ENCODE measurements at regions not wholly inside any gene's neighbourhood (a gene's known extent, or its start where the extent isn't known, plus 50 kb on each side); places are given as distances from the start of the nearest gene placed in this dataset.

DNA sequence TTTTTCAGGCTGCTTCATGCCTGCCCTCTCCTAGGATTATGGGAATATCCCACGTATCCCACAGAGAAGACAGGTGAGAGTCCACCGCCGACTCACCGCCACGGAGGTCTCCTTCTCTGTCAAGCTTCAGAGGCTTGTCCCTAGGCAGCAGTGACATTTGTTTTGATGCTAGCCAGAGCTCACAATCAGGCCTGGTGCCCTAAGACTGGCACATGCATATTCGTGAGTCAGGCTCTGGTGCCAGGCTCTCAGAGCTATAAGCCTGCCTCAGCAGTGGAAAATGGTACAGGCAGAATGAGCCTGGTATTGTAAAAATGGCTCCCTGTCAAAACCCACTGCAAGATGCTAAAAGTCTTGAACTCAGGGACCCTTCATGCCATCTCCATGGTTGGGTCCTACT is 65.5 kb downstream of the RBMY1A1 start:
- intact Hi-C loops (cut with micrococcal nuclease) (no loop called here), dilution Hi-C loops (cut with MboI; ENCODE audit: extremely low pct_ligation_motif_present, low sequenced_read_pairs) (no loop called here)
- Histone ChIP-seq H3K4me3 (replicated peaks in 1 of 3; ENCODE audit: insufficient read depth in 1 of 3, low read depth in 1 of 3, low read length in 3 of 3) (no peak overlapping the region), H3K4me2 (ENCODE audit: insufficient read depth, low read length) (no peak overlapping the region), H3K9ac (replicated peaks; ENCODE audit: extremely low read depth, insufficient read depth, low read length) (no peak overlapping the region), H3K9me3 (replicated peaks; ENCODE audit: control insufficient read depth, insufficient read depth, low read length) (no peaks in the 10 kb centered on the region), H3K36me3 (ENCODE audit: control insufficient read depth in 2 of 2, extremely low read depth in 1 of 2, insufficient read depth in 2 of 2, low read length in 2 of 2) (no peaks in the 10 kb centered on the region), H3K4me1 (ENCODE audit: control insufficient read depth, extremely low read depth, insufficient read depth, low read length) (no peaks in the 10 kb centered on the region), H3K27me3 (ENCODE audit: control insufficient read depth in 2 of 2, insufficient read depth in 2 of 2, low read length in 2 of 2) (no peaks in the 10 kb centered on the region), H3K79me2 (ENCODE audit: control insufficient read depth, insufficient read depth, low read length) (no peaks in the 10 kb centered on the region), H2AFZ (ENCODE audit: low read depth, low read length) (no peak overlapping the region), H3K27ac (ENCODE audit: insufficient read depth, low read depth, low read length) (no peak overlapping the region), H4K20me1 (replicated peaks; ENCODE audit: control insufficient read depth, extremely low read depth, insufficient read depth, low read length) (no peaks in the 10 kb centered on the region), H3K9me1 (replicated peaks; ENCODE audit: control insufficient read depth, extremely low read depth, insufficient read depth, low read length) (no peaks in the 10 kb centered on the region)
- TF ChIP-seq FOS (IDR thresholded peaks at IDR 0.05; ENCODE audit: borderline replicate concordance, insufficient read depth, low read length), result no peak
- ChIA-PET POLR2A (no interaction called here), CTCF (no interaction called here)
- FAIRE-seq (no peak), DNase-seq (ENCODE audit: low read depth, low spot score) (no peak)
- BruUV-seq (replicated peaks), result no TSS peak

GRCh38 chrY:21601524-21601923 is 66.8 kb downstream of the RBMY1A1 start:
- BruUV-seq (replicated peaks), result no TSS peak
- no peak overlapping the region for H3K9ac ChIP-seq (replicated peaks; ENCODE audit: extremely low read depth, insufficient read depth, low read length)
- no peak overlapping the region for H3K4me2 ChIP-seq (ENCODE audit: insufficient read depth, low read length)
- ChIA-PET CTCF (no interaction called here), POLR2A (no interaction called here)
- H3K27ac ChIP-seq (ENCODE audit: insufficient read depth, low read depth, low read length), result no peak overlapping the region
- TF ChIP-seq POLR2AphosphoS5 (IDR thresholded peaks at IDR 0.05; ENCODE audit: insufficient read depth, low read depth, low read length) (no peak), JUN (IDR thresholded peaks at IDR 0.05; ENCODE audit: borderline replicate concordance, insufficient read depth, insufficient read length, low read depth) (no peak), POLR2A (IDR thresholded peaks at IDR 0.05; ENCODE audit: low read depth, low read length) (no peak), EZH2 (IDR thresholded peaks at IDR 0.05; ENCODE audit: borderline replicate concordance, low read depth, low read length, severe bottlenecking) (no peak), GATA2 (IDR thresholded peaks at IDR 0.05; ENCODE audit: insufficient read depth, insufficient read length, low read depth, low read length) (no peak), MYC (IDR thresholded peaks at IDR 0.05; ENCODE audit: low read depth, low read length) (no peak), FOS (IDR thresholded peaks at IDR 0.05; ENCODE audit: borderline replicate concordance, insufficient read depth, low read length) (no peak)
- TF ChIP-seq, protein P1, sequence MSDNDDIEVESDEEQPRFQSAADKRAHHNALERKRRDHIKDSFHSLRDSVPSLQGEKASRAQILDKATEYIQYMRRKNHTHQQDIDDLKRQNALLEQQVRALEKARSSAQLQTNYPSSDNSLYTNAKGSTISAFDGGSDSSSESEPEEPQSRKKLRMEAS (IDR thresholded peaks at IDR 0.05; ENCODE audit: insufficient read depth, insufficient read length), result no peak
- TF ChIP-seq, protein P2, sequence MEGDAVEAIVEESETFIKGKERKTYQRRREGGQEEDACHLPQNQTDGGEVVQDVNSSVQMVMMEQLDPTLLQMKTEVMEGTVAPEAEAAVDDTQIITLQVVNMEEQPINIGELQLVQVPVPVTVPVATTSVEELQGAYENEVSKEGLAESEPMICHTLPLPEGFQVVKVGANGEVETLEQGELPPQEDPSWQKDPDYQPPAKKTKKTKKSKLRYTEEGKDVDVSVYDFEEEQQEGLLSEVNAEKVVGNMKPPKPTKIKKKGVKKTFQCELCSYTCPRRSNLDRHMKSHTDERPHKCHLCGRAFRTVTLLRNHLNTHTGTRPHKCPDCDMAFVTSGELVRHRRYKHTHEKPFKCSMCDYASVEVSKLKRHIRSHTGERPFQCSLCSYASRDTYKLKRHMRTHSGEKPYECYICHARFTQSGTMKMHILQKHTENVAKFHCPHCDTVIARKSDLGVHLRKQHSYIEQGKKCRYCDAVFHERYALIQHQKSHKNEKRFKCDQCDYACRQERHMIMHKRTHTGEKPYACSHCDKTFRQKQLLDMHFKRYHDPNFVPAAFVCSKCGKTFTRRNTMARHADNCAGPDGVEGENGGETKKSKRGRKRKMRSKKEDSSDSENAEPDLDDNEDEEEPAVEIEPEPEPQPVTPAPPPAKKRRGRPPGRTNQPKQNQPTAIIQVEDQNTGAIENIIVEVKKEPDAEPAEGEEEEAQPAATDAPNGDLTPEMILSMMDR (IDR thresholded peaks at IDR 0.05; ENCODE audit: extremely low read depth in 1 of 2, insufficient read depth in 1 of 2, low read depth in 1 of 2, low read length in 2 of 2), result no peak
- DNase-seq (ENCODE audit: low read depth, low spot score), result no peak
- no peak overlapping the region for H3K4me3 ChIP-seq (replicated peaks in 1 of 3; ENCODE audit: insufficient read depth in 1 of 3, low read depth in 1 of 3, low read length in 3 of 3)
- H3K9me1 ChIP-seq (replicated peaks; ENCODE audit: control insufficient read depth, extremely low read depth, insufficient read depth, low read length), result no peaks in the 10 kb centered on the region
- no peaks in the 10 kb centered on the region for H3K36me3 ChIP-seq (ENCODE audit: control insufficient read depth in 2 of 2, extremely low read depth in 1 of 2, insufficient read depth in 2 of 2, low read length in 2 of 2)
- dilution Hi-C loops (cut with MboI; ENCODE audit: extremely low pct_ligation_motif_present, low sequenced_read_pairs) (no loop called here), intact Hi-C loops (cut with micrococcal nuclease) (no loop called here)
- FAIRE-seq, result no peak
- H3K27me3 ChIP-seq (ENCODE audit: control insufficient read depth in 2 of 2, insufficient read depth in 2 of 2, low read length in 2 of 2), result no peaks in the 10 kb centered on the region
- H2AFZ ChIP-seq (ENCODE audit: low read depth, low read length), result no peak overlapping the region
- H3K4me1 ChIP-seq (ENCODE audit: control insufficient read depth, extremely low read depth, insufficient read depth, low read length), result no peaks in the 10 kb centered on the region
- no peaks in the 10 kb centered on the region for H4K20me1 ChIP-seq (replicated peaks; ENCODE audit: control insufficient read depth, extremely low read depth, insufficient read depth, low read length)
- H3K9me3 ChIP-seq (replicated peaks; ENCODE audit: control insufficient read depth, insufficient read depth, low read length), result no peaks in the 10 kb centered on the region
- H3K79me2 ChIP-seq (ENCODE audit: control insufficient read depth, insufficient read depth, low read length), result no peaks in the 10 kb centered on the region

Measured in endothelial cell of umbilical vein (primary cell).